CD14-positive monocyte (primary cell): ENCODE measurements at regions not wholly inside any gene's neighbourhood (a gene's known extent, or its start where the extent isn't known, plus 50 kb on each side); places are given as distances from the start of the nearest gene placed in this dataset.

ENCODE experiments used
- DNase-seq, 3 donors: peaks; one replicate each; pipeline ENCODE4 v3.0.0-alpha.2; 2011 to 2022
- H2AFZ ChIP-seq: 2 replicates; pipeline ENCODE4 v1.6.0; 2012; ENCODE audit warnings: mild to moderate bottlenecking, low read depth, low read length, inconsistent platforms; ENCODE audit not compliant: insufficient read depth, poor library complexity, severe bottlenecking
- H3K27ac ChIP-seq, 2 donors: 1 replicate in 1 of 2; 2 replicates in 1 of 2; pipeline ENCODE4 v1.5.1; 2012 to 2013; ENCODE audit warnings: low read length in 2 of 2, control low read depth in 1 of 2, inconsistent platforms in 1 of 2, low read depth in 1 of 2, mild to moderate bottlenecking in 1 of 2
- H3K27me3 ChIP-seq, 2 donors: one replicate each; pipeline versions ENCODE4 v1.6.0 to v1.6.1; 2011 to 2013; ENCODE audit warnings: low read length in 2 of 2; ENCODE audit not compliant: control insufficient read depth in 2 of 2, insufficient read depth in 2 of 2
- H3K36me3 ChIP-seq, 2 donors: replicated peaks in 1 of 2; 1 replicate in 1 of 2; 2 replicates in 1 of 2; pipeline versions ENCODE4 v1.5.1 to v1.6.1; 2012 to 2013; ENCODE audit warnings: low read length in 2 of 2, control low read depth in 1 of 2, inconsistent platforms in 1 of 2, mild to moderate bottlenecking in 1 of 2; ENCODE audit not compliant: insufficient read depth in 2 of 2, control insufficient read depth in 1 of 2
- H3K4me1 ChIP-seq, 2 donors: 1 replicate in 1 of 2; 2 replicates in 1 of 2; pipeline versions ENCODE4 v1.5.1 to v1.6.1; 2012 to 2013; ENCODE audit warnings: low read length in 2 of 2, control low read depth in 1 of 2, inconsistent platforms in 1 of 2, mild to moderate bottlenecking in 1 of 2, moderate library complexity in 1 of 2; ENCODE audit not compliant: insufficient read depth in 2 of 2, control insufficient read depth in 1 of 2
- H3K4me2 ChIP-seq: replicated peaks from 2 replicates; pipeline ENCODE3; 2012; ENCODE audit warnings: low read length, moderate library complexity, mild to moderate bottlenecking; ENCODE audit not compliant: poor library complexity, severe bottlenecking; ENCODE audit errors: extremely low read depth
- H3K4me3 ChIP-seq, 3 experiments: fragments of 200-600 bp in 1 of 3; sonication (generic) in 1 of 3; replicated peaks in 1 of 3; 1 replicate in 2 of 3; 2 replicates in 1 of 3; pipeline ENCODE4 v1.5.1; 2011 to 2013; ENCODE audit warnings: low read length in 3 of 3, mild to moderate bottlenecking in 3 of 3, control low read depth in 2 of 3, low read depth in 2 of 3, inconsistent platforms in 1 of 3, moderate library complexity in 1 of 3
- H3K79me2 ChIP-seq: 2 replicates; pipeline ENCODE4 v1.6.0; 2012; ENCODE audit warnings: mild to moderate bottlenecking, control low read depth, inconsistent platforms, low read length, moderate library complexity; ENCODE audit not compliant: insufficient read depth
- H3K9ac ChIP-seq: 2 replicates; pipeline ENCODE4 v1.6.0; 2017; ENCODE audit warnings: low read length, mild to moderate bottlenecking; ENCODE audit not compliant: insufficient read depth, poor library complexity, severe bottlenecking
- H3K9me3 ChIP-seq, 2 donors: replicated peaks in 1 of 2; 1 replicate in 1 of 2; 2 replicates in 1 of 2; pipeline versions ENCODE4 v1.5.1 to v1.6.1; 2012 to 2013; ENCODE audit warnings: low read length in 2 of 2, control low read depth in 1 of 2; ENCODE audit not compliant: control insufficient read depth in 1 of 2, insufficient read depth in 1 of 2
- H4K20me1 ChIP-seq: 2 replicates; pipeline ENCODE4 v1.6.0; 2012; ENCODE audit warnings: mild to moderate bottlenecking, low read length, control low read depth, moderate library complexity; ENCODE audit not compliant: insufficient read depth
- H3K27ac Mint-ChIP-seq, 7 donors: one replicate each; pipeline ENCODE4 v1.8.0; 2020; ENCODE audit warnings: mild to moderate bottlenecking in 7 of 7, mixed read lengths in 7 of 7, moderate library complexity in 6 of 7, inconsistent platforms in 2 of 7
- H3K27me3 Mint-ChIP-seq, 3 donors: one replicate each; pipeline ENCODE4 v1.8.0; 2021 to 2022; ENCODE audit warnings: low read depth in 3 of 3, mild to moderate bottlenecking in 3 of 3, mixed read lengths in 3 of 3, moderate library complexity in 3 of 3, inconsistent platforms in 1 of 3
- H3K36me3 Mint-ChIP-seq, 2 donors: one replicate each; pipeline ENCODE4 v1.8.0; 2020; ENCODE audit warnings: mixed read lengths in 2 of 2, inconsistent platforms in 1 of 2, mild to moderate bottlenecking in 1 of 2
- H3K4me1 Mint-ChIP-seq: one replicate; pipeline ENCODE4 v1.8.0; 2020; ENCODE audit warnings: mild to moderate bottlenecking, mixed read lengths
- H3K4me3 Mint-ChIP-seq, 2 donors: one replicate each; pipeline ENCODE4 v1.8.0; 2020; ENCODE audit warnings: mild to moderate bottlenecking in 2 of 2, mixed read lengths in 2 of 2, moderate library complexity in 1 of 2
- H3K9me3 Mint-ChIP-seq, 7 donors: one replicate each; pipeline ENCODE4 v1.8.0; 2020 to 2022; ENCODE audit warnings: mixed read lengths in 7 of 7, mild to moderate bottlenecking in 6 of 7, moderate library complexity in 6 of 7, inconsistent platforms in 2 of 7
- WGBS: methylation state at CpG from one replicate; pipeline ENCODE4 v1.1.5; 2013; ENCODE audit warnings: missing lambda C conversion rate; ENCODE audit not compliant: insufficient coverage; 5-methylcytosine and 5-hydroxymethylcytosine counted together
- intact Hi-C, 2 donors: fragments of 100-400 bp; cut with micrococcal nuclease; formaldehyde crosslinking; loops; one replicate each; pipeline versions ENCODE4 v1.15.0 to v1.15.1; 2023
- TF ChIP-seq, protein P1 (sequence below): fragments of 200-600 bp; IDR thresholded peaks from one replicate; pipeline ENCODE4 v1.8.0; 2022; ENCODE audit warnings: antibody characterized with exemption, mild to moderate bottlenecking

DNA sequence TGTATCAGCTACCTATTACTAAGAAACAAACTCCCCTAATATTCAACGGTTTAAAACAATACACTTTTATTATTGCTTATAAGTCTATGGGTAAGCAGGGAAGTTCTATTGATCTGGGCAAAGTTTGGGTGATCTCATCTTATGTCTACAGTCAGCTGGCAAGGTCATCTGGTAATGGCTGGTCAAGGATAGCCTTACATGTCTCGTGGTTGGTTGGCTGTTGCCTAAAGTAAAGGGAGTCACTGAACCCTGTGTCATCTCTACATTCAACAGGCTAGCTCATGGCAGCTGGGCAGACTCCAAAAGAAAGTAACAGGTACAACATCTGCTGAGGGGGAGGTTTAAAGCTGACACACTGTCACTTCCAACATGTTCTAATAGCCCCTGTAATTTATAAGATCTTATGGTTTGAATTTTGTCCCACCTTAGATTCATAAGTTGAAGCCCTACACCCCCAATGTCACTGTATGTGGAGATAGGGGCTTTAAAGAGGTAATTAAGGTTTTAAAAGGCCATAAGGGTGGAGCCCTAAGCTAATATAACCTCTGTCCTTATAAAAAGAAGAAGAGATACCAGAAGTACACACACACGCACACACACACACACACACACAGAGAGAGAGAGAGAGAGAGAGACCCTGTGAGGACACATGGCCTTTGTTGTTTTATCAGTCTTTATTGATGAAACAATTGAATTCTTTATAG, 419.1 kb downstream of the NPIPA8 start:
- H3K27me3 Mint-ChIP-seq, result peaks cover 2 to 5% (median 3%) of the 10 kb centered on the region in 3 donors
- Histone ChIP-seq H3K9me3 (peaks cover 0 to 4% of the 10 kb centered on the region in 2 donors), H2AFZ (no peak overlapping the region), H3K4me2 (no peak overlapping the region), H3K4me1 (no peaks in the 10 kb centered on the region), H3K27me3 (no peaks in the 10 kb centered on the region), H3K36me3 (no peaks in the 10 kb centered on the region), H3K9ac (no peak overlapping the region), H4K20me1 (no peaks in the 10 kb centered on the region), H3K4me3 (no peak overlapping the region), H3K79me2 (no peaks in the 10 kb centered on the region), H3K27ac (no peak overlapping the region)
- TF ChIP-seq, protein P1, sequence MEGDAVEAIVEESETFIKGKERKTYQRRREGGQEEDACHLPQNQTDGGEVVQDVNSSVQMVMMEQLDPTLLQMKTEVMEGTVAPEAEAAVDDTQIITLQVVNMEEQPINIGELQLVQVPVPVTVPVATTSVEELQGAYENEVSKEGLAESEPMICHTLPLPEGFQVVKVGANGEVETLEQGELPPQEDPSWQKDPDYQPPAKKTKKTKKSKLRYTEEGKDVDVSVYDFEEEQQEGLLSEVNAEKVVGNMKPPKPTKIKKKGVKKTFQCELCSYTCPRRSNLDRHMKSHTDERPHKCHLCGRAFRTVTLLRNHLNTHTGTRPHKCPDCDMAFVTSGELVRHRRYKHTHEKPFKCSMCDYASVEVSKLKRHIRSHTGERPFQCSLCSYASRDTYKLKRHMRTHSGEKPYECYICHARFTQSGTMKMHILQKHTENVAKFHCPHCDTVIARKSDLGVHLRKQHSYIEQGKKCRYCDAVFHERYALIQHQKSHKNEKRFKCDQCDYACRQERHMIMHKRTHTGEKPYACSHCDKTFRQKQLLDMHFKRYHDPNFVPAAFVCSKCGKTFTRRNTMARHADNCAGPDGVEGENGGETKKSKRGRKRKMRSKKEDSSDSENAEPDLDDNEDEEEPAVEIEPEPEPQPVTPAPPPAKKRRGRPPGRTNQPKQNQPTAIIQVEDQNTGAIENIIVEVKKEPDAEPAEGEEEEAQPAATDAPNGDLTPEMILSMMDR, result no peak
- WGBS, result no CpG with 5 or more reads among the region's 3 CpGs
- H3K27ac Mint-ChIP-seq, result no peak overlapping the region
- intact Hi-C loops, result no loop called here
- no peaks in the 10 kb centered on the region for H3K4me1 Mint-ChIP-seq
- peaks cover 0 to 11% (median 6%) of the 10 kb centered on the region in 7 donors for H3K9me3 Mint-ChIP-seq
- H3K4me3 Mint-ChIP-seq, result no peak overlapping the region
- no peaks in the 10 kb centered on the region for H3K36me3 Mint-ChIP-seq
- DNase-seq, result no peak

DNA sequence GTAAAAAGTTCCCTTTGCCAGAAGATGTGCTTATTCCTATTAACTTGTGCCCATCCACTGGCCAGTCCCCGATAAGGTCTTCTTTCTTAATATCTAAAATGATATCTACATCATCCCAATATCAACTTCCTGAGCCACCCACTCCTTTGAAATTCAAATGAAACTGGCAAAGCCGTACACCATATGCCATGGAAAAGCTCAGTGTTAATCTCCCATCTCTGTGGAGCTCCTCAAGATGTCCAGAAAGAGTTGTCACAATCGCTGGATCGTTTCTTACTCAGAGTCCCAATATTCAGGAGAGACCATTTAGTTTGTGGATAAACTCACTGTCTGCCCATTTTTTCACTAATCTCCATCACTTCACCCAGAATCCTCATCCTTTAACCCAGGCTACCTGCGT, 420.7 kb downstream of the NPIPA8 start:
- H3K79me2 ChIP-seq, result no peaks in the 10 kb centered on the region
- no peaks in the 10 kb centered on the region for H3K36me3 Mint-ChIP-seq
- peaks cover 0 to 4% of the 10 kb centered on the region in 2 donors for H3K9me3 ChIP-seq
- H2AFZ ChIP-seq, result no peak overlapping the region
- peaks cover 0 to 11% (median 7%) of the 10 kb centered on the region in 7 donors for H3K9me3 Mint-ChIP-seq
- no peaks in the 10 kb centered on the region for H3K4me1 Mint-ChIP-seq
- WGBS, result 97% methylated on average over 5 of the region's 5 CpGs
- no peak overlapping the region for H3K4me2 ChIP-seq
- no peak overlapping the region for H3K9ac ChIP-seq
- no peaks in the 10 kb centered on the region for H3K4me1 ChIP-seq
- intact Hi-C loops, result no loop called here
- H3K4me3 ChIP-seq, result no peak overlapping the region
- no peak for DNase-seq
- no peaks in the 10 kb centered on the region for H3K36me3 ChIP-seq
- H3K27me3 ChIP-seq, result no peaks in the 10 kb centered on the region
- H3K27ac ChIP-seq, result no peak overlapping the region
- H3K4me3 Mint-ChIP-seq, result no peak overlapping the region
- TF ChIP-seq, protein P1, result no peak
- no peak overlapping the region for H3K27ac Mint-ChIP-seq
- H3K27me3 Mint-ChIP-seq, result peaks cover 0 to 5% (median 0%) of the 10 kb centered on the region in 3 donors
- H4K20me1 ChIP-seq, result no peaks in the 10 kb centered on the region
